ENCODE measurements at regions not wholly inside any gene's neighbourhood (a gene's known extent, or its start where the extent isn't known, plus 50 kb on each side); places are given as distances from the start of the nearest gene placed in this dataset.

GRCh38 chr5:100319885-100320284 lies 215.3 kb upstream of the FAM174A start:
- no peak for TF ChIP-seq ZNF121 (CRISPR knock-in tag; IDR thresholded peaks at IDR 0.05)
- TF ChIP-seq USF2 (CRISPR knock-in tag; IDR thresholded peaks at IDR 0.05) = no peak
- no peak for TF ChIP-seq TEAD4 (CRISPR knock-in tag; IDR thresholded peaks at IDR 0.05)
- TF ChIP-seq ELF4 (CRISPR knock-in tag; IDR thresholded peaks at IDR 0.05; ENCODE audit: low read depth) = no peak

Measured in WTC11 (cell line).